ENCODE measurements at regions not wholly inside any gene's neighbourhood (a gene's known extent, or its start where the extent isn't known, plus 50 kb on each side); places are given as distances from the start of the nearest gene placed in this dataset.

DNA sequence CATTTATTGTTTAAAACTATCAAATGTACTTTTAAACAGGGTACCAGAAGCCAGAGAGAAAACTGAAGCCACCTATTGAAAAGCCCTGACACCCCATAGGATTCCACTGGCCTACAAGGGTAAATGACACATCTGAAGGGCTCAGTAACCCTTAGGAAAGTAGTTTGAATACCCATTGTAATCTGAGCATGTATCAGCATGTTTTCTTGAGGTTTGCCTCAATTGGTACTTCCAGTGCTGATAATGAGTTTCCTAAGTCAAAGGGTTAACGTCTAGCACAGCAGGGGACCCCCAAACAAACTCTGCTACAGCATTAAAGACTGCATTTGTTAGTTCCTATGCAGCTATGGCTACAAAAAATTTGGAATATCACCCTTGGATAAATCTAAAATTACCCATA lies 657.1 kb downstream of the NR2F1-AS1 start:
- CTCF ChIA-PET = no interaction called here
- intact Hi-C loops (cut with micrococcal nuclease; ENCODE audit: unreplicated experiment) = no loop called here

DNA sequence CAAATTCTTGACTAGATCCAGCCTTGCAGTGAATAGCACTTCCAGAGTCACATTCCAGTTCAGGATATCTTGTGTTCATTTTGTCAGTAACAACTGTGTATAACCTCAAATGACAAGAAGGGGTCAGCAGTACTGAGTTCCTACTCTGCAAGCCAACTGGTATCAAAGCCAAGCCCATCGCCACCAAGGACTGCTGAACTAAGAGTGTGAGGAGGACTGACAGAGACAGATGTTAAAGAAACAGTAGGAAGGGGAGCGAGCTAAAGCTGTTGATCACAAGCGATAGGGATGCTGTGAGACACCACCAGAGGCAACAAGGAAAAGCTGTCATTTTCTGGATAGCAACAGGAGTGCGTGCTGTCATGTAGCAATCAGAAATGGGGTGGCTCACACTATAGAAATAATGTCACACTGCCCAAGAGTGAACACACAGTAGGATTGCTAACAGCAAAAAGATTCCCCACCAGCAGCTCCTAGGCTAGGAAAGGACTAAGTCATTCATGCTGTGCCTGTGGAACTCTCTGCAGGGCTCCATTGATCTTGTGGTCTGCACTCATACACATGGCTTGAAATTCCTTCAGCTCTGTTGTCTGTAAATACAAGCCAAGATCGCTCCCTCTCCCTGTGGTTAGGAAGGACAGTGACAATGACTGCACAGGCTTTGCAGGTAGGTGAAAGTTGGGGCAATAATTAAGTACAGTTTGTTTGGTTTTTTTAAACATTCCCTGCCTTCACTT lies 658.6 kb downstream of the NR2F1-AS1 start:
- BruUV-seq (replicated peaks) = no TSS peak
- H3K4me3 Mint-ChIP-seq (ENCODE audit: low read depth, unreplicated experiment) = no peak overlapping the region
- intact Hi-C loops (cut with micrococcal nuclease; ENCODE audit: unreplicated experiment) = no loop called here
- no peaks in the 10 kb centered on the region for H3K36me3 Mint-ChIP-seq (ENCODE audit: insufficient read depth, unreplicated experiment)
- no peak for DNase-seq
- H3K9me3 Mint-ChIP-seq (ENCODE audit: low read depth, unreplicated experiment) = no peaks in the 10 kb centered on the region
- CTCF ChIA-PET = interaction anchor here (1.0 to 1.3 kb wide), 2 partner anchors 170 to 879 kb away, joined by 3 read pairs; no protein-coding TSS in a partner anchor
- no peaks in the 10 kb centered on the region for H3K27me3 Mint-ChIP-seq (ENCODE audit: unreplicated experiment)
- no peak overlapping the region for H3K27ac Mint-ChIP-seq (ENCODE audit: unreplicated experiment)
- peaks cover 49% of the 10 kb centered on the region for H3K4me1 Mint-ChIP-seq (ENCODE audit: low read depth, unreplicated experiment)
- TF ChIP-seq, protein P1, sequence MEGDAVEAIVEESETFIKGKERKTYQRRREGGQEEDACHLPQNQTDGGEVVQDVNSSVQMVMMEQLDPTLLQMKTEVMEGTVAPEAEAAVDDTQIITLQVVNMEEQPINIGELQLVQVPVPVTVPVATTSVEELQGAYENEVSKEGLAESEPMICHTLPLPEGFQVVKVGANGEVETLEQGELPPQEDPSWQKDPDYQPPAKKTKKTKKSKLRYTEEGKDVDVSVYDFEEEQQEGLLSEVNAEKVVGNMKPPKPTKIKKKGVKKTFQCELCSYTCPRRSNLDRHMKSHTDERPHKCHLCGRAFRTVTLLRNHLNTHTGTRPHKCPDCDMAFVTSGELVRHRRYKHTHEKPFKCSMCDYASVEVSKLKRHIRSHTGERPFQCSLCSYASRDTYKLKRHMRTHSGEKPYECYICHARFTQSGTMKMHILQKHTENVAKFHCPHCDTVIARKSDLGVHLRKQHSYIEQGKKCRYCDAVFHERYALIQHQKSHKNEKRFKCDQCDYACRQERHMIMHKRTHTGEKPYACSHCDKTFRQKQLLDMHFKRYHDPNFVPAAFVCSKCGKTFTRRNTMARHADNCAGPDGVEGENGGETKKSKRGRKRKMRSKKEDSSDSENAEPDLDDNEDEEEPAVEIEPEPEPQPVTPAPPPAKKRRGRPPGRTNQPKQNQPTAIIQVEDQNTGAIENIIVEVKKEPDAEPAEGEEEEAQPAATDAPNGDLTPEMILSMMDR (IDR thresholded peaks at IDR 0.05; ENCODE audit: unreplicated experiment) = no peak

More for the DNA sequence above, 657.1 kb downstream of the NR2F1-AS1 start:
- DNase-seq = no peak
- Mint-ChIP-seq H3K27ac (ENCODE audit: unreplicated experiment) (no peak overlapping the region), H3K36me3 (ENCODE audit: insufficient read depth, unreplicated experiment) (no peaks in the 10 kb centered on the region), H3K4me1 (ENCODE audit: low read depth, unreplicated experiment) (peaks cover 52% of the 10 kb centered on the region), H3K4me3 (ENCODE audit: low read depth, unreplicated experiment) (no peak overlapping the region), H3K27me3 (ENCODE audit: unreplicated experiment) (no peaks in the 10 kb centered on the region), H3K9me3 (ENCODE audit: low read depth, unreplicated experiment) (no peaks in the 10 kb centered on the region)
- no TSS peak for BruUV-seq (replicated peaks)
- TF ChIP-seq, protein P1 (IDR thresholded peaks at IDR 0.05; ENCODE audit: unreplicated experiment) = no peak

DNA sequence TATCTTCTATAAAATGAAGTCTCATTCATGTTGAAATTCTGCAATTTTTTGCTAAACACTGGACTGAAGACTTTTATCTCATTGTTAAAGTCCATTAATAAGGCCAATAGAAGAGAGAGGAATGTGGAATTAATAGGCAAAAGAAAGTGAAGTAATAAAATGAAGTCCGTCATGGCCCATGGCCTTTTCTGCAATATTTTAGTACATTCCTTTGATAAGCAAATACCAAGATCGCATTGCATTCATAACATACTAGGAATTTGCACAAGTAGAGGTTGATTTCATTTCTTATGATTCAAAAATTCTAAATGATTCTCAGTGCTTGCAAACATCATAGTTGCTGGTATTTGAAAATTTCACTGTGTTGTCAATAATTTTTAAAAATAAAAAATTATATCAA lies 664.0 kb downstream of the NR2F1-AS1 start:
- H3K4me3 Mint-ChIP-seq (ENCODE audit: low read depth, unreplicated experiment) = no peak overlapping the region
- H3K4me1 Mint-ChIP-seq (ENCODE audit: low read depth, unreplicated experiment) = peaks cover 48% of the 10 kb centered on the region
- no peaks in the 10 kb centered on the region for H3K9me3 Mint-ChIP-seq (ENCODE audit: low read depth, unreplicated experiment)
- TF ChIP-seq, protein P1 (IDR thresholded peaks at IDR 0.05; ENCODE audit: unreplicated experiment) = no peak
- no TSS peak for BruUV-seq (replicated peaks)
- H3K27me3 Mint-ChIP-seq (ENCODE audit: unreplicated experiment) = no peaks in the 10 kb centered on the region
- H3K27ac Mint-ChIP-seq (ENCODE audit: unreplicated experiment) = peak overlapping the region; percentile 92
- CTCF ChIA-PET = no interaction called here
- DNase-seq = no peak
- intact Hi-C loops (cut with micrococcal nuclease; ENCODE audit: unreplicated experiment) = loop anchor here (2.0 to 10.0 kb wide), 9 partner anchors 28 to 888 kb away; partner anchors contain the start of gene NR2F1-AS1
- no peaks in the 10 kb centered on the region for H3K36me3 Mint-ChIP-seq (ENCODE audit: insufficient read depth, unreplicated experiment)

DNA sequence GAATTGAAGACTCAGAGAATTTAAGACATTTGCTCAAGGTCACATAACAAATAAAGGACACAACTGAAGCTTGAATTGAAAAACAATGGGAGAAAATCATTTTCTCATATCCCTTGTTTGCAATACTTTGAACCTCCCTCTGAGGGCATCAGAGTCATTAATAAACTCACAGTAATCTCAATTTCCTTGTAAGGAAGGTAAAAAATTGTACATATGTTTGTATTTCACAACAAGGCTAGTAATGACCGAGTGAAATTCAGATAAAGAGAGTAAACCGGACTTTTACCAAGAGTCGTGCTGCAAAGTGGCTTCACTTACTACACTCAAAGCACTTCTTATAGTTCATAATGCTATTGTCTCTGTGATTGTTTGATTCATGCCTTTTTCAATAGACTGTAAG lies 665.0 kb downstream of the NR2F1-AS1 start:
- TF ChIP-seq, protein P1 (IDR thresholded peaks at IDR 0.05; ENCODE audit: unreplicated experiment) = no peak
- Mint-ChIP-seq H3K4me3 (ENCODE audit: low read depth, unreplicated experiment) (peak overlapping the region; percentile 40), H3K27ac (ENCODE audit: unreplicated experiment) (peak overlapping the region; percentile 92), H3K4me1 (ENCODE audit: low read depth, unreplicated experiment) (peaks cover 55% of the 10 kb centered on the region), H3K36me3 (ENCODE audit: insufficient read depth, unreplicated experiment) (no peaks in the 10 kb centered on the region), H3K9me3 (ENCODE audit: low read depth, unreplicated experiment) (no peaks in the 10 kb centered on the region), H3K27me3 (ENCODE audit: unreplicated experiment) (no peaks in the 10 kb centered on the region)
- DNase-seq = no peak
- intact Hi-C loops (cut with micrococcal nuclease; ENCODE audit: unreplicated experiment) = loop anchor here (1.0 to 10.0 kb wide), 10 partner anchors 29 to 889 kb away; partner anchors contain the start of gene NR2F1-AS1
- CTCF ChIA-PET = interaction anchor here (0.9 kb wide), 1 partner anchor 54 kb away, joined by 5 read pairs; no protein-coding TSS in a partner anchor
- BruUV-seq (replicated peaks) = no TSS peak
